Transverse colon (tissue), 4 donors: ENCODE measurements at regions not wholly inside any gene's neighbourhood (a gene's known extent, or its start where the extent isn't known, plus 50 kb on each side); places are given as distances from the start of the nearest gene placed in this dataset.

ENCODE experiments used
- DNase-seq: peaks from one replicate; pipeline ENCODE4 v3.0.0-alpha.2; 2019
- H3K27ac ChIP-seq, 4 donors: fragments of 200-600 bp; sonication (generic); 2 replicates each; pipeline ENCODE4 v1.5.1; 2016 to 2018; ENCODE audit warnings: inconsistent platforms in 4 of 4
- H3K27me3 ChIP-seq: fragments of 200-600 bp; sonication (generic); 2 replicates; pipeline ENCODE4 v1.5.1; 2017; ENCODE audit warnings: inconsistent platforms
- H3K36me3 ChIP-seq, 4 donors: fragments of 200-600 bp; sonication (generic); 2 replicates each; pipeline ENCODE4 v1.5.1; 2017 to 2019; ENCODE audit warnings: inconsistent platforms in 4 of 4
- H3K4me1 ChIP-seq, 4 donors: fragments of 200-600 bp; sonication (generic); 2 replicates each; pipeline ENCODE4 v1.5.1; 2017 to 2020; ENCODE audit warnings: inconsistent platforms in 4 of 4
- H3K4me3 ChIP-seq, 4 donors: fragments of 200-600 bp; sonication (generic); 1 replicate in 1 of 4; 2 replicates in 3 of 4; pipeline versions ENCODE4 v1.5.1 to v1.6.1; 2017 to 2019; ENCODE audit warnings: inconsistent platforms in 4 of 4
- H3K9me3 ChIP-seq, 2 donors: fragments of 200-600 bp; sonication (generic); 2 replicates each; pipeline ENCODE4 v1.5.1; 2017 to 2019; ENCODE audit warnings: inconsistent platforms in 2 of 2
- CTCF ChIP-seq, 5 experiments: fragments of 200-600 bp in 3 of 5; fragments of 450-650 bp in 2 of 5; sonication (generic) in 3 of 5; IDR thresholded peaks; 1 replicate in 2 of 5; 2 replicates in 3 of 5; pipeline ENCODE4 v1.5.1; 2016 to 2017; ENCODE audit warnings: antibody characterized with exemption in 5 of 5, inconsistent platforms in 3 of 5, mild to moderate bottlenecking in 2 of 5, moderate library complexity in 1 of 5
- EP300 ChIP-seq: sonication (generic); formaldehyde crosslinking; IDR thresholded peaks from one replicate; pipeline ENCODE4 v1.6.1; 2017; ENCODE audit warnings: antibody characterized with exemption, low read depth
- POLR2A ChIP-seq: fragments of 450-650 bp; IDR thresholded peaks from one replicate; pipeline ENCODE4 v1.6.1; 2016; ENCODE audit warnings: antibody characterized with exemption, mild to moderate bottlenecking, moderate library complexity
- POLR2AphosphoS5 ChIP-seq, 3 donors: sonication (generic); formaldehyde crosslinking; IDR thresholded peaks; one replicate each; pipeline ENCODE4 v1.6.1; 2016; ENCODE audit warnings: antibody characterized with exemption in 3 of 3
- WGBS, 2 donors: methylation state at CpG; one replicate each; pipeline ENCODE4 v1.1.5; 2018; ENCODE audit warnings: low coverage in 1 of 2; 5-methylcytosine and 5-hydroxymethylcytosine counted together
- in situ Hi-C, 4 donors: fragments of 200-750 bp; cut with MboI; loops; one replicate each; pipeline versions ENCODE4 v1.15.0 to v1.15.1; 2017; ENCODE audit warnings: low sequenced_read_pairs in 3 of 4, low pct_ligation_motif_present in 1 of 4, low pct_unique_long_range_greater_than_20kb in 1 of 4
- intact Hi-C: fragments of 100-400 bp; cut with DNase I; formaldehyde crosslinking; loops from one replicate; pipeline ENCODE4 v1.15.1; 2023; ENCODE audit warnings: low total_unique reads

GRCh38 chr20:46791722-46792416 is 82.4 kb downstream of the SLC2A10 start:
- no peak overlapping the region for H3K27ac ChIP-seq
- H3K9me3 ChIP-seq, result no peaks in the 10 kb centered on the region
- in situ Hi-C loops (no loop called here), intact Hi-C loops (no loop called here)
- no peaks in the 10 kb centered on the region for H3K4me1 ChIP-seq
- no peaks in the 10 kb centered on the region for H3K27me3 ChIP-seq
- DNase-seq, result no peak
- WGBS, 2 donors, result 62 to 66% methylated on average over 9 to 10 of the region's 10 CpGs
- TF ChIP-seq CTCF (IDR thresholded peaks at IDR 0.05) (no peak), POLR2AphosphoS5 (IDR thresholded peaks at IDR 0.05) (no peak), EP300 (no peak), POLR2A (no peak)
- no peaks in the 10 kb centered on the region for H3K36me3 ChIP-seq
- H3K4me3 ChIP-seq, result no peak overlapping the region

- no peak for TF ChIP-seq POLR2A
- TF ChIP-seq POLR2AphosphoS5 (IDR thresholded peaks at IDR 0.05), result no peak
- no peak for TF ChIP-seq EP300
- no peak for TF ChIP-seq CTCF (IDR thresholded peaks at IDR 0.05)
- H3K36me3 ChIP-seq, result no peaks in the 10 kb centered on the region
- DNase-seq, result no peak
- no peaks in the 10 kb centered on the region for H3K9me3 ChIP-seq
- no peaks in the 10 kb centered on the region for H3K4me1 ChIP-seq
- H3K27me3 ChIP-seq, result no peaks in the 10 kb centered on the region
- in situ Hi-C loops, result no loop called here
- intact Hi-C loops, result no loop called here
- H3K4me3 ChIP-seq, result no peak overlapping the region
- WGBS, 2 donors, result 81% methylated on average over 5 of the region's 5 CpGs; no CpG with 5 or more reads in 1 of the 2 donors
- no peak overlapping the region for H3K27ac ChIP-seq
Measured at GRCh38 chr20:46797206-46797605, 87.8 kb downstream of the SLC2A10 start.

GRCh38 chr20:46798430-46798829 is 89.0 kb downstream of the SLC2A10 start:
- TF ChIP-seq POLR2A (no peak), CTCF (IDR thresholded peaks at IDR 0.05) (no peak), EP300 (no peak), POLR2AphosphoS5 (IDR thresholded peaks at IDR 0.05) (no peak)
- intact Hi-C loops, result no loop called here

GRCh38 chr20:46799781-46800408 is 90.4 kb downstream of the SLC2A10 start:
- no peak overlapping the region for H3K27ac ChIP-seq
- no peaks in the 10 kb centered on the region for H3K27me3 ChIP-seq
- H3K36me3 ChIP-seq, result no peaks in the 10 kb centered on the region
- DNase-seq, result no peak
- no peak for TF ChIP-seq POLR2AphosphoS5 (IDR thresholded peaks at IDR 0.05)
- H3K9me3 ChIP-seq, result no peaks in the 10 kb centered on the region
- no peak overlapping the region for H3K4me3 ChIP-seq
- 46 to 55% methylated on average over 6 to 7 of the region's 7 CpGs for WGBS, 2 donors
- H3K4me1 ChIP-seq, result no peaks in the 10 kb centered on the region
- intact Hi-C loops (no loop called here), in situ Hi-C loops (no loop called here)

More at GRCh38 chr20:46798430-46798829, 89.0 kb downstream of the SLC2A10 start:
- Histone ChIP-seq H3K36me3 (no peaks in the 10 kb centered on the region), H3K4me3 (no peak overlapping the region), H3K4me1 (no peaks in the 10 kb centered on the region), H3K27ac (no peak overlapping the region), H3K9me3 (no peaks in the 10 kb centered on the region), H3K27me3 (no peaks in the 10 kb centered on the region)
- WGBS, 2 donors, result 62 to 68% methylated on average over 3 to 6 of the region's 6 CpGs
- in situ Hi-C loops, result no loop called here
- DNase-seq, result no peak
